ENCODE measurements at regions not wholly inside any gene's neighbourhood (a gene's known extent, or its start where the extent isn't known, plus 50 kb on each side); places are given as distances from the start of the nearest gene placed in this dataset.

GRCh38 chr3:5488771-5489170 lies 301.3 kb downstream of the EDEM1 start:
- Histone ChIP-seq H3K9ac (ENCODE audit: insufficient read depth in 1 of 2, low read depth in 2 of 2, low read length in 2 of 2) (no peak overlapping the region), H3K4me2 (ENCODE audit: insufficient read depth, low read length) (no peak overlapping the region), H3K27me3 (ENCODE audit: control insufficient read depth in 2 of 2, insufficient read depth in 2 of 2, low read length in 2 of 2) (no peaks in the 10 kb centered on the region), H3K9me1 (ENCODE audit: control insufficient read depth, insufficient read depth, low read length) (no peaks in the 10 kb centered on the region), H3K79me2 (ENCODE audit: control insufficient read depth, insufficient read depth, low read length) (no peaks in the 10 kb centered on the region), H3K27ac (ENCODE audit: extremely low read depth, low read depth, low read length) (no peak overlapping the region), H2AFZ (ENCODE audit: low read depth, low read length) (no peak overlapping the region), H3K4me3 (no peak overlapping the region), H4K20me1 (replicated peaks; ENCODE audit: control insufficient read depth, insufficient read depth, low read length) (no peaks in the 10 kb centered on the region), H3K36me3 (ENCODE audit: control insufficient read depth, insufficient read depth, low read length) (no peaks in the 10 kb centered on the region), H3K9me3 (replicated peaks; ENCODE audit: control insufficient read depth, insufficient read depth, low read depth, low read length) (no peaks in the 10 kb centered on the region), H3K4me1 (replicated peaks in 1 of 2; ENCODE audit: control insufficient read depth in 2 of 2, insufficient read depth in 2 of 2, low read length in 2 of 2) (peaks cover 0 to 15% of the 10 kb centered on the region in 2 experiments; a peak in 3 of 5 replicates)
- ATAC-seq = no peak
- in situ Hi-C loops (cut with MboI) (no loop called here), intact Hi-C loops (cut with micrococcal nuclease) (no loop called here)
- no peak for FAIRE-seq
- POLR2A ChIA-PET = no interaction called here
- TF ChIP-seq ZNF589 (CRISPR knock-in tag; IDR thresholded peaks at IDR 0.05; ENCODE audit: low read depth) (no peak), MLX (CRISPR knock-in tag; conservative IDR thresholded peaks at IDR 0.05) (no peak), PTRF (tag; IDR thresholded peaks at IDR 0.05) (no peak), E2F5 (CRISPR knock-in tag; IDR thresholded peaks at IDR 0.05) (no peak), CBX2 (IDR thresholded peaks at IDR 0.05; ENCODE audit: insufficient read depth, low read length, poor library complexity, severe bottlenecking) (no peak), RFX7 (CRISPR knock-in tag; IDR thresholded peaks at IDR 0.05) (no peak), KLF16 (IDR thresholded peaks at IDR 0.05) (no peak), HMG20A (CRISPR knock-in tag; conservative IDR thresholded peaks at IDR 0.05) (no peak), TEAD2 (tag; IDR thresholded peaks at IDR 0.05) (no peak), ZFP36 (IDR thresholded peaks at IDR 0.05; ENCODE audit: low read depth, low read length, partially characterized antibody) (no peak), HDGF (IDR thresholded peaks at IDR 0.05) (no peak), ZNF444 (CRISPR knock-in tag; IDR thresholded peaks at IDR 0.05) (no peak), EHMT2 (IDR thresholded peaks at IDR 0.05) (no peak), ETS1 (conservative IDR thresholded peaks at IDR 0.05; ENCODE audit: control insufficient read depth, low read depth, low read length) (no peak), TRIM25 (IDR thresholded peaks at IDR 0.05; ENCODE audit: borderline replicate concordance) (no peak)
- TF ChIP-seq, protein P1, sequence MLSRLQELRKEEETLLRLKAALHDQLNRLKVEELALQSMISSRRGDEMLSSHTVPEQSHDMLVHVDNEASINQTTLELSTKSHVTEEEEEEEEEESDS (CRISPR knock-in tag; IDR thresholded peaks at IDR 0.05) = no peak
- TF ChIP-seq, protein P2, sequence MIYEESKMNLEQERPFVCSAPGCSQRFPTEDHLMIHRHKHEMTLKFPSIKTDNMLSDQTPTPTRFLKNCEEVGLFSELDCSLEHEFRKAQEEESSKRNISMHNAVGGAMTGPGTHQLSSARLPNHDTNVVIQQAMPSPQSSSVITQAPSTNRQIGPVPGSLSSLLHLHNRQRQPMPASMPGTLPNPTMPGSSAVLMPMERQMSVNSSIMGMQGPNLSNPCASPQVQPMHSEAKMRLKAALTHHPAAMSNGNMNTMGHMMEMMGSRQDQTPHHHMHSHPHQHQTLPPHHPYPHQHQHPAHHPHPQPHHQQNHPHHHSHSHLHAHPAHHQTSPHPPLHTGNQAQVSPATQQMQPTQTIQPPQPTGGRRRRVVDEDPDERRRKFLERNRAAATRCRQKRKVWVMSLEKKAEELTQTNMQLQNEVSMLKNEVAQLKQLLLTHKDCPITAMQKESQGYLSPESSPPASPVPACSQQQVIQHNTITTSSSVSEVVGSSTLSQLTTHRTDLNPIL (CRISPR knock-in tag; IDR thresholded peaks at IDR 0.05) = no peak
- whole genome bisulfite sequencing (ENCODE audit: insufficient coverage, low coverage, missing lambda C conversion rate) = 81% methylated on average over 7 of the region's 7 CpGs
- CTCF ChIA-PET (ENCODE audit: low intra/inter-chr PET ratio) = no interaction called here
- no TSS peak for BruUV-seq (replicated peaks)
- DNase-seq (ENCODE audit: extremely low read depth in 1 of 4, low spot score in 3 of 4) = no peak
